ENCODE measurements at regions not wholly inside any gene's neighbourhood (a gene's known extent, or its start where the extent isn't known, plus 50 kb on each side); places are given as distances from the start of the nearest gene placed in this dataset.

DNA sequence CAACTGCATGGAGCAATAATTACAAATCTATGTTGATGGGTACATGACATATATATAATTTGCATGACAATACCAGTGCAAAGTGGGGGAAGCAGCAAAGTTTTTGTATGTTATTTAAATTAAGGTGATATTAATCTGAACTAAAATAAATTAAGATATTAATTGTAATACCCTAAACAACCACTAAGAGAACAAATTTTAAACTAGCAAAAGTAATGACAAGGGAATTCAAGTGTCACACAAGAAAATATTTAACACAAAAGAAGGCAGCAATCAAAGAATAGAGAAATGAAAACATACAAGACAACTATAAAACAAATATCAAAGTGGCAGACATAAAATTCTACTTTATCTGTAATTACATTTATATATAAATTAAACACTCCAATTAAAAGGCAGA is 2003.4 kb downstream of the MAT2B start:
- no peak for TF ChIP-seq CTCF (IDR thresholded peaks at IDR 0.05; ENCODE audit: extremely low read depth, insufficient read depth, missing control alignments)
- in situ Hi-C loops (cut with MboI; ENCODE audit: low pct_unique_long_range_greater_than_20kb, low sequenced_read_pairs, unreplicated experiment) = no loop called here
- no peak for DNase-seq (ENCODE audit: low spot score)

DNA sequence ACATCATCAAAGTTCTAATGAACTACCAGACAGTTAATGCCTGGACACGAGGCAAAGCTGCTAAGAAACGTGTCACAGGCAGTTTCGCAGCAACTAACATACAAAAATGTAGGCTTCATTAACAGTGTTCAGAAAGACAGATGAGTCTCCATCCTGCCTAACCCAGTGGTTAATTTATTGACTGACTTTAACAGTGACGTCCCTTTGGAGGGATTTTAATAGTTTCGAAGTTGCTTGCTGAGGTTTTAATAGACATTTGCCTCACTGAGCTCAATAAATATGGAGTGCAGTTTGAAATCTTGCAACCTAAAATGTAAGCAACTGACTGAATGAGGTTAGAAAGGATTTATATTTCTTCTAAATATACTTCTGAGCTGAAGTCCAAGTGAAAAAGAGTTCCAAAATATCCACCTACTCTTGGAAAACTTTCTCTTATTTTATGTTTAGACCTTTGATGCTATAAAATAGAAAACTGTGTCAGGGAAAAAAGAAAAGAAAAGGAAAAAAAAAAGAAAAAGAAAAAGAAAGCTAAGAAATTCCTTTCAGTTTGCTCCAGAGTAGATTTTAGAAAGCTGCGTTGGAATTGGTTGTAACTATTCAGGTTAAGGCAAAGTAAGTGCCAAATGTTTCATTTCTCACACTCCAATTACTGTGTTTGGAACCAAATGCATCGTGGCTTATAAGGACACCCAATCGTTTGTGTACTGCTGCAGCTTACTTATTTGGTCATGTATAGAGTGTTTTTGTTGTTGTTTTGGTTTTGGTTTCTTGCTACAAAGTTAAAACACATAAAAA is 2016.6 kb downstream of the MAT2B start:
- in situ Hi-C loops (cut with MboI; ENCODE audit: low pct_unique_long_range_greater_than_20kb, low sequenced_read_pairs, unreplicated experiment) = no loop called here

GRCh38 chr5:165525271-165525670 is 2019.9 kb downstream of the MAT2B start:
- no peak for TF ChIP-seq CTCF (IDR thresholded peaks at IDR 0.05; ENCODE audit: extremely low read depth, insufficient read depth, missing control alignments)
- no peak for DNase-seq (ENCODE audit: low spot score)
- in situ Hi-C loops (cut with MboI; ENCODE audit: low pct_unique_long_range_greater_than_20kb, low sequenced_read_pairs, unreplicated experiment) = no loop called here

More for the DNA sequence above, 2016.6 kb downstream of the MAT2B start:
- no peak for DNase-seq (ENCODE audit: low spot score)
- no peak for TF ChIP-seq CTCF (IDR thresholded peaks at IDR 0.05; ENCODE audit: extremely low read depth, insufficient read depth, missing control alignments)

DNA sequence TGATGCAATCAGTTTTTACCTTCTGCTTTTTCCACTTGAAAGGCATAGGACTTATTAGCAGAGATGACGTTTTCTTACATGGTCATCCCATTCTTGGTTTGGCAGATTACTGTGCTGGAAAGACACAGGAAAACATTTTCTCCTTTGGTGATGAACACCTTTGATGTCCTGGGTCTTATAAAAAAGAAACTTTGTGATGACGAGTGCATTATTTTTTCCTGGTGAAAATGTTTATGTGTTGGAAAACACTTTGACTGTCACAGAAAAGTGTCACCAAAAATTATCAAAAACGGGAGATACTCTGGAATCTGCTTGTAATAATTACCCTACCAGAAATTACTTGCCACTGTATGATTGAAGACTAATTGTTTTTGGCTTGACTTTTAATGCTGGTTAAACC is 2020.9 kb downstream of the MAT2B start:
- TF ChIP-seq CTCF (IDR thresholded peaks at IDR 0.05; ENCODE audit: extremely low read depth, insufficient read depth, missing control alignments) = no peak
- DNase-seq (ENCODE audit: low spot score) = no peak
- in situ Hi-C loops (cut with MboI; ENCODE audit: low pct_unique_long_range_greater_than_20kb, low sequenced_read_pairs, unreplicated experiment) = no loop called here

GRCh38 chr5:165527577-165527976 is 2022.2 kb downstream of the MAT2B start:
- DNase-seq (ENCODE audit: low spot score) = no peak
- in situ Hi-C loops (cut with MboI; ENCODE audit: low pct_unique_long_range_greater_than_20kb, low sequenced_read_pairs, unreplicated experiment) = no loop called here
- no peak for TF ChIP-seq CTCF (IDR thresholded peaks at IDR 0.05; ENCODE audit: extremely low read depth, insufficient read depth, missing control alignments)

GRCh38 chr5:165538065-165538464 is 2032.6 kb downstream of the MAT2B start:
- TF ChIP-seq CTCF (IDR thresholded peaks at IDR 0.05; ENCODE audit: extremely low read depth, insufficient read depth, missing control alignments) = no peak
- DNase-seq (ENCODE audit: low spot score) = no peak
- in situ Hi-C loops (cut with MboI; ENCODE audit: low pct_unique_long_range_greater_than_20kb, low sequenced_read_pairs, unreplicated experiment) = no loop called here
